SH-SY5Y (cell line): ENCODE measurements at regions not wholly inside any gene's neighbourhood (a gene's known extent, or its start where the extent isn't known, plus 50 kb on each side); places are given as distances from the start of the nearest gene placed in this dataset.

Source experiments
- GATA2 ChIP-seq: IDR thresholded peaks from 2 replicates; pipeline ENCODE4 v1.6.1; 2011; ENCODE audit warnings: mild to moderate bottlenecking, low read depth, low read length
- GATA3 ChIP-seq: IDR thresholded peaks from 2 replicates; pipeline ENCODE4 v1.6.1; 2011; ENCODE audit warnings: low read depth, mild to moderate bottlenecking, low read length, moderate library complexity

DNA sequence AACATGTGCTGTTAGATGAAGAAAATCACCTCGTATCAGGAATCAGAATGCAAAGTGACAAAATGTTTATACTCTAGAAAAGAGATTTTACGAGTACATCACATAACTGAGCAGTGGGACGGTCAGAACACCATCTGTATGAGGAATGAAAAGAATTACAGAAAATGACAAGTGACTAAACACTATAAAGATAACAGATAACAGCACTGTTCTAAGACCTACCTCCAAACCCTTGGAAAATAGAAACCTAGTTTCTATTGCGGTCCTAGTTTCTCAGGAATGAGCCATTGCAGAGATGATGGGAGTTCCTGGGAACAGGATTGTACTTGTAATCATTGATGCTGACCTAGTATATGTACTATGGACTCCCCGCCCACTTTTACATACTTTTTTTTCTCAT is 839.4 kb upstream of the ADAMTS5 start:
- TF ChIP-seq GATA3 (no peak), GATA2 (no peak)

- TF ChIP-seq GATA3 (no peak), GATA2 (no peak)
These were observed 838.8 kb upstream of the ADAMTS5 start for GRCh38 chr21:27805696-27806095.

DNA sequence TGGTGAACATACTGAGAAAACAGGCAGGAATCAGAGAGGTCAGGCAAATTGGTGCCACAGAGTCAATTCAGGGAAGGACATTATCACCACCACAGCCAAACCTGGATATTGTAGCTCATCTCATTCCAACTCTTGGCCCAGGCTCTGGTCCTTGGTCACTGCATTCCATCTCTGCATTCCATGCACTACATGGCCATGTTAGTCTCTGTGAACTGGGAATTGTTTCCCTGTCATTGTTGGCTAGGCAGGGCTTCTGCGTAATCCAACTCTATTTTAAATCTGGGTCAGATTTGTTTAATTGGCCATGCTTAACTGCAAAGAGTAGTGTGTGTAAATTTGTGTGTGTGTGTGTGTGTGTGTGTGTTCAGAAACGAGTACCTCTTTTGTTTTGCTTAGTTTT is 837.6 kb upstream of the ADAMTS5 start:
- TF ChIP-seq GATA3 (no peak), GATA2 (no peak)

DNA sequence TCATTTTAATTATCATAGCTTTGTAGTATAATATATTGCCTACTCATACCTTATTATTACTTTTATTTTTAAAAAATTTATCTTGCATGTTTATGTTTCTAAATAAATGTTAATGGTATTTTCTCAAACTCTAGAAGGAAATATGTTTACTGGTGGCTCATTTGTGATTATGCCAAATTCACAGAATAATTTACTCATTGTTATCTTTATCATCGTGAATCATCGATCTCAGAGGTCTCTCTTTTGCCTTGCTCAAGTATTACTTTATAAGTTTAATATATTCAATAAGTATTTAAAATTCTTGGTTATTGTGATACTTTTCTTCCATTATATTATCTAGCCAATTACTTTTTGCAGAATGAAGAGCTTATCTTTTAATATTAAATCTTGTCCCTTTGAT is 836.7 kb upstream of the ADAMTS5 start:
- TF ChIP-seq GATA2, result no peak
- no peak for TF ChIP-seq GATA3

DNA sequence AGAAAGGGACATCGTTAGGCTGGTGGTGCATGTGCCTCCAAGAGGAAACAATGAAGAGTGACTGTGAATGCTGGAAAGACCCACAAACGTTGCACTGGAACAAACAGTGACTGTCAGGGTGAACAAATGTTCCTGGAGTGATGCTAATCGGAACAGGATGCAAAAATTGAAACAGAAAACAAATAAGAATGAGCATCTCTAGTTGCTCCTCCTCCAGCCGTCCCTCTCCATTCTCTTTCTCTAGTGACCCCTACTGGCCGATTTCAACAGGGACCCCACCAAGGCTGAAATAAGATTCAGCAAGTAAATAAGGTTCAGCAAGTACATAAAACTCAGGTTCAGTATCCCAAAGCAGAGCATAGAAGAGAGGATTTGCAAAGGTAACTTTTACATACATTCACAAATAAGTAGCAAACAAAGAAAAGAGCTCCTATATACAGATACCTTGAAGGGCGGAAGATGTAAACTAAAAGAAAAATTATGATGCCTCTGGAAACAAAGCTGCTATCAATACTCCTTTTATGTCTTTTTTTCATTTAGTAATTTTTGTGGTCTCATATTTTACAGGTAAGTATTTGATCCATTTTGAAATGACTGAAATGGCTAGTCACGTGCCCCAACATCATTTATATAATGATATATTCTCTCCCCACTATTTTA is 836.1 kb upstream of the ADAMTS5 start:
- TF ChIP-seq GATA2 (no peak), GATA3 (no peak)

GRCh38 chr21:27799861-27800260 is 833.0 kb upstream of the ADAMTS5 start:
- TF ChIP-seq GATA3 (no peak), GATA2 (no peak)

- TF ChIP-seq GATA2 (no peak), GATA3 (no peak)
These were observed 829.2 kb upstream of the ADAMTS5 start for GRCh38 chr21:27796106-27796505.

DNA sequence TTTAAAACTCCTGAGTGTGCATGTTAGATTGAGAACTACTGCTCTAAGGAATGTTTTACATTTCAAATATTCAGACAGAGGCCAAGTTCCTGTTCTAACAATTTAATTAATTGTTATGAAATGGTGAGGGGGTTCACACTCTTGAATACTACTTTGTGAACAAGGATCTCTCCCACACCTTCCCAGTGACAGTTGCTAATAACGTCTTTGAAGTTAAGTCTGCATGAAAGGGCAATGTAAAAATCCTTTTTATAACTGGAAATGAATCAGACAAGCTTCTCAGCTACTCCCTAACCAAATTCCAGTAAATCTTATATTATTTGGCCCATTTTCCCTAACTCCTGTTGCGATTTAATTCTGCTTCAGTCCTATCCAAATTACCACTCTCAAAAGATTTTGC is 828.5 kb upstream of the ADAMTS5 start:
- TF ChIP-seq GATA3 (no peak), GATA2 (no peak)

GRCh38 chr21:27793901-27794300 is 827.0 kb upstream of the ADAMTS5 start:
- no peak for TF ChIP-seq GATA3
- no peak for TF ChIP-seq GATA2

GRCh38 chr21:27787046-27787445 is 820.2 kb upstream of the ADAMTS5 start:
- TF ChIP-seq GATA2, result no peak
- TF ChIP-seq GATA3, result no peak

- TF ChIP-seq GATA2 (no peak), GATA3 (no peak)
These were observed 812.7 kb upstream of the ADAMTS5 start for GRCh38 chr21:27779606-27780005.

- TF ChIP-seq GATA2 (no peak), GATA3 (no peak)
These were observed 810.2 kb upstream of the ADAMTS5 start for GRCh38 chr21:27776925-27777553.

DNA sequence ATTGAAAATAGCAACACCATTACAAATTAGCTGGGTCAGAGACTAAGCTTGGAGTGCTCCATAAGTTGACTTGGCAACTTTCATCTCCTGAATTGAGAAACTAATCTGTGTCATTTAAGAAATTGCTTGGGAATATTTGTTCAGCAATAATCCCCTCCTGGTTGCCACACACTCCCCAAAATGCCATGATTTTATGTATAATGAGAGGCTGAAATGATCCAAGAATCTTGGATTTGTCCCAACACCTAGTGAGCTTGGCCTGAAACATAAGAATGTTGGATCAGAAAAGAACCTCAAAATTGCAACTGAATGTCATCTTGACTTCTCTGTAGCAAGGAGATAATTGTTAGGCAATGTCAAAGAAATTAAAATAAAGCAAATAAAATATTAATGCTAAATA is 805.9 kb upstream of the ADAMTS5 start:
- no peak for TF ChIP-seq GATA2
- no peak for TF ChIP-seq GATA3

DNA sequence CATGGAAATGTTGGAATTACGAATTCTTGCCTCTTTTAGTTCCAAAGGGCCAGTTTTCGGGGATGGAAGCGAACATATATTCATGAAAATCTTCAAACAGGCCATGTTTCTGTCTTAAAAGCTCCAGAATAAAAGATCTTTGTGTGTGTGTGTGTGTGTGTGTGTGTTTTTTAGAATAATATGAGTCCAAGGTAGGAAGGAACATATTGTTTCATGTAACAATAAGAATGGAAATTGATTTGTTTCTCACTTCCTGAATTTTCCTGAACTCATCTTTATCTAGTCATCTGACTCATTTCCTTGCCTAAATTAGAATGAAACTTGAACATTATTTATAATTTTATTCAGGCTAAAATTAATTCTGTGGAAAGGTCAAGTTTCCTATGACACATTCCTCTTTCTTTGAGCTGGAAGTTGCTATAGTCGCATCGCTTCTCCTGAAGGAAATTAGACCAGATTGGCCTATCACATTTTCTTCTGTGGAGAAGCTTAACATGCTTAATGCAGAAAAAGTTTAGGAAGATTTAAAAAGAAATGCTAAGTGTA is 805.1 kb upstream of the ADAMTS5 start:
- TF ChIP-seq GATA3, result no peak
- no peak for TF ChIP-seq GATA2

DNA sequence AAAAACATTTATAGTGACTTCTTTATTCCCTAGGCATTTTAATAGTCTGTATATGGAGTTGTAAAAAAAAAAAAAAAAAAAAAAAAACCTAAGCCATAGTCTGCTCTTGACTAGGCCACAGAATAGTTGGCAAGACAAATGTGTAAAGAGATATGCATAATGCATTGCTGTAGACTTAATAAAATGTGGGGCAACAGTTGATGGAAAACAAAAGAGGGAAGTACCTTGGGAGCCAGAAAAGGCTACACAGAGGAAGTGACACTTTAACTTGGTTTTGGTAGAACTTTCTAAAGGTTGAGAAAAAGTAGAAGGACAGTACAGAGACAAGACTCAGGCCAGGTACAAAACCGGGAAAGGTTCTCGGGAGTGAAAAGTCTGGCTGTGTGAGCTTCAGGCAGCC is 802.9 kb upstream of the ADAMTS5 start:
- TF ChIP-seq GATA2 (no peak), GATA3 (no peak)

- TF ChIP-seq GATA3 (no peak), GATA2 (no peak)
These were observed 797.2 kb upstream of the ADAMTS5 start for GRCh38 chr21:27764056-27764455.
